Tibial nerve (tissue), 4 donors: ENCODE measurements at regions not wholly inside any gene's neighbourhood (a gene's known extent, or its start where the extent isn't known, plus 50 kb on each side); places are given as distances from the start of the nearest gene placed in this dataset.
"Not testable (repeated sequence)": the region's sequence is repeated elsewhere in the genome, so short reads cannot be mapped to it uniquely, and the experiment has no call there.

Source experiments
- DNase-seq, 2 donors: peaks; one replicate each; pipeline ENCODE4 v3.0.0-alpha.2; 2019; ENCODE audit warnings: low spot score in 2 of 2
- H3K27ac ChIP-seq, 4 donors: fragments of 200-600 bp; sonication (generic) in 3 of 4; one replicate each; pipeline ENCODE4 v1.5.1; 2017 to 2019; ENCODE audit warnings: mild to moderate bottlenecking in 1 of 4
- H3K27me3 ChIP-seq, 2 donors: fragments of 200-600 bp; sonication (generic) in 1 of 2; one replicate each; pipeline versions ENCODE4 v1.5.1 to v1.6.0; 2017 to 2019
- H3K36me3 ChIP-seq, 3 donors: fragments of 200-600 bp; sonication (generic); one replicate each; pipeline ENCODE4 v1.5.1; 2018 to 2019
- H3K4me1 ChIP-seq, 4 donors: fragments of 200-600 bp; sonication (generic) in 3 of 4; one replicate each; pipeline ENCODE4 v1.5.1; 2017 to 2019
- H3K4me3 ChIP-seq, 4 donors: fragments of 200-600 bp; sonication (generic) in 3 of 4; one replicate each; pipeline ENCODE4 v1.5.1; 2017 to 2019; ENCODE audit warnings: mild to moderate bottlenecking in 1 of 4, moderate library complexity in 1 of 4
- H3K9me3 ChIP-seq, 4 donors: fragments of 200-600 bp; sonication (generic) in 3 of 4; one replicate each; pipeline ENCODE4 v1.5.1; 2017 to 2019
- CTCF ChIP-seq, 5 experiments: fragments of 200-600 bp in 3 of 5; fragments of 450-650 bp in 2 of 5; sonication (generic) in 3 of 5; IDR thresholded peaks; one replicate each; pipeline ENCODE4 v1.5.1; 2016 to 2019; ENCODE audit warnings: antibody characterized with exemption in 5 of 5, mild to moderate bottlenecking in 3 of 5, moderate library complexity in 2 of 5
- EP300 ChIP-seq, 2 donors: sonication (generic); formaldehyde crosslinking; IDR thresholded peaks; one replicate each; pipeline ENCODE4 v1.6.1; 2017; ENCODE audit warnings: antibody characterized with exemption in 2 of 2, mild to moderate bottlenecking in 1 of 2
- POLR2A ChIP-seq, 2 donors: fragments of 450-650 bp; IDR thresholded peaks; one replicate each; pipeline ENCODE4 v1.6.1; 2017; ENCODE audit warnings: antibody characterized with exemption in 2 of 2, mild to moderate bottlenecking in 2 of 2, moderate library complexity in 2 of 2
- WGBS, 2 donors: methylation state at CpG; one replicate each; pipeline ENCODE4 v1.1.5; 2018; 5-methylcytosine and 5-hydroxymethylcytosine counted together

GRCh38 chr12:19764408-19764807, 325.1 kb downstream of the AEBP2 start:
- no peak for TF ChIP-seq CTCF (IDR thresholded peaks at IDR 0.05)
- no peak for TF ChIP-seq EP300 (IDR thresholded peaks at IDR 0.05)
- no peak for TF ChIP-seq POLR2A (IDR thresholded peaks at IDR 0.05)
- H3K36me3 ChIP-seq, result no peaks in the 10 kb centered on the region
- H3K27me3 ChIP-seq, result no peaks in the 10 kb centered on the region
- H3K4me1 ChIP-seq, result no peaks in the 10 kb centered on the region
- no peak for DNase-seq
- H3K9me3 ChIP-seq, result no peaks in the 10 kb centered on the region
- 76 to 81% methylated on average over 3 of the region's 3 CpGs for WGBS, 2 donors
- H3K27ac ChIP-seq, result no peak overlapping the region
- no peak overlapping the region for H3K4me3 ChIP-seq

GRCh38 chr12:19771858-19772257, 332.6 kb downstream of the AEBP2 start:
- Histone ChIP-seq H3K27ac (no peak overlapping the region), H3K4me1 (peaks cover 0 to 11% (median 2%) of the 10 kb centered on the region in 4 donors), H3K4me3 (no peak overlapping the region), H3K36me3 (no peaks in the 10 kb centered on the region), H3K9me3 (no peaks in the 10 kb centered on the region), H3K27me3 (no peaks in the 10 kb centered on the region)
- DNase-seq, result no peak
- 31 to 45% methylated on average over 2 of the region's 2 CpGs for WGBS, 2 donors
- TF ChIP-seq POLR2A (IDR thresholded peaks at IDR 0.05), result no peak
- no peak for TF ChIP-seq CTCF (IDR thresholded peaks at IDR 0.05)
- no peak for TF ChIP-seq EP300 (IDR thresholded peaks at IDR 0.05)

GRCh38 chr12:19772776-19773175, 333.5 kb downstream of the AEBP2 start:
- Histone ChIP-seq H3K4me3 (no peak overlapping the region), H3K9me3 (no peaks in the 10 kb centered on the region), H3K27me3 (no peaks in the 10 kb centered on the region), H3K4me1 (peaks cover 0 to 11% (median 2%) of the 10 kb centered on the region in 4 donors), H3K36me3 (no peaks in the 10 kb centered on the region), H3K27ac (no peak overlapping the region)
- TF ChIP-seq EP300 (IDR thresholded peaks at IDR 0.05) (no peak), POLR2A (IDR thresholded peaks at IDR 0.05) (no peak), CTCF (IDR thresholded peaks at IDR 0.05) (no peak)
- 86 to 93% methylated on average over 3 of the region's 3 CpGs for WGBS, 2 donors
- no peak for DNase-seq

GRCh38 chr12:19775241-19775640, 335.9 kb downstream of the AEBP2 start:
- WGBS, 2 donors, result 95 to 96% methylated on average over 15 of the region's 15 CpGs
- Histone ChIP-seq H3K36me3 (no peaks in the 10 kb centered on the region), H3K27me3 (no peaks in the 10 kb centered on the region), H3K9me3 (no peaks in the 10 kb centered on the region), H3K4me3 (no peak overlapping the region), H3K27ac (no peak overlapping the region), H3K4me1 (peaks cover 0 to 17% (median 2%) of the 10 kb centered on the region in 4 donors)
- DNase-seq, result no peak
- no peak for TF ChIP-seq CTCF (IDR thresholded peaks at IDR 0.05)
- TF ChIP-seq EP300 (IDR thresholded peaks at IDR 0.05), result no peak
- no peak for TF ChIP-seq POLR2A (IDR thresholded peaks at IDR 0.05)

- not testable (repeated sequence) for H3K36me3 ChIP-seq, H3K9me3 ChIP-seq, H3K27ac ChIP-seq, H3K4me3 ChIP-seq, H3K27me3 ChIP-seq, DNase-seq
- WGBS, 2 donors, result 93 to 95% methylated on average over 19 of the region's 19 CpGs
- peaks cover 0 to 17% (median 2%) of the 10 kb centered on the region in 4 donors for H3K4me1 ChIP-seq
These were observed 336.7 kb downstream of the AEBP2 start for GRCh38 chr12:19775976-19776375.

GRCh38 chr12:19778172-19778571, 338.9 kb downstream of the AEBP2 start:
- H3K4me1 ChIP-seq, result peaks cover 0 to 6% (median 0%) of the 10 kb centered on the region in 4 donors
- no peak for DNase-seq
- no peak for TF ChIP-seq CTCF (IDR thresholded peaks at IDR 0.05)
- TF ChIP-seq POLR2A (IDR thresholded peaks at IDR 0.05), result no peak
- no peak for TF ChIP-seq EP300 (IDR thresholded peaks at IDR 0.05)
- H3K27me3 ChIP-seq, result no peaks in the 10 kb centered on the region
- 48 to 50% methylated on average over 3 of the region's 3 CpGs for whole genome bisulfite sequencing, 2 donors
- H3K36me3 ChIP-seq, result no peaks in the 10 kb centered on the region
- H3K4me3 ChIP-seq, result no peak overlapping the region
- no peak overlapping the region for H3K27ac ChIP-seq
- H3K9me3 ChIP-seq, result no peaks in the 10 kb centered on the region
